Progenitor cell of endocrine pancreas (in vitro differentiated cells): ENCODE measurements at regions not wholly inside any gene's neighbourhood (a gene's known extent, or its start where the extent isn't known, plus 50 kb on each side); places are given as distances from the start of the nearest gene placed in this dataset.

Source experiments
- DNase-seq: peaks from one replicate; pipeline ENCODE4 v3.0.0; 2021; ENCODE audit warnings: low spot score; ENCODE audit not compliant: unreplicated experiment
- H3K27ac Mint-ChIP-seq: 2 replicates; pipeline ENCODE4 v1.8.0; 2021; ENCODE audit warnings: mild to moderate bottlenecking, moderate library complexity, mixed read lengths
- H3K27me3 Mint-ChIP-seq: 2 replicates; pipeline ENCODE4 v1.8.0; 2021; ENCODE audit warnings: mixed read lengths
- H3K36me3 Mint-ChIP-seq: 2 replicates; pipeline ENCODE4 v1.8.0; 2022; ENCODE audit warnings: mixed read lengths; ENCODE audit not compliant: insufficient read depth
- H3K4me1 Mint-ChIP-seq: 2 replicates; pipeline ENCODE4 v1.8.0; 2021; ENCODE audit warnings: low read depth, mixed read lengths
- H3K4me3 Mint-ChIP-seq: 2 replicates; pipeline ENCODE4 v1.8.0; 2021; ENCODE audit warnings: low read depth, mild to moderate bottlenecking, moderate library complexity, mixed read lengths
- H3K9me3 Mint-ChIP-seq: 2 replicates; pipeline ENCODE4 v1.8.0; 2021; ENCODE audit warnings: low read depth, mixed read lengths
- CTCF ChIP-seq: fragments of 200-600 bp; sonication (generic); IDR thresholded peaks from one replicate; pipeline ENCODE4 v1.5.0; 2021; ENCODE audit warnings: antibody characterized with exemption, mild to moderate bottlenecking; ENCODE audit not compliant: unreplicated experiment

GRCh38 chr10:131728286-131729228 is 172.3 kb upstream of the PPP2R2D start:
- no peaks in the 10 kb centered on the region for H3K36me3 Mint-ChIP-seq
- no peak for TF ChIP-seq CTCF
- H3K27me3 Mint-ChIP-seq = peaks cover 24% of the 10 kb centered on the region
- DNase-seq = no peak
- no peak overlapping the region for H3K27ac Mint-ChIP-seq
- no peak overlapping the region for H3K4me3 Mint-ChIP-seq
- peaks cover 4% of the 10 kb centered on the region for H3K9me3 Mint-ChIP-seq
- peaks cover 12% of the 10 kb centered on the region for H3K4me1 Mint-ChIP-seq

GRCh38 chr10:131729361-131729760 is 171.4 kb upstream of the PPP2R2D start:
- TF ChIP-seq CTCF = no peak
- peaks cover 12% of the 10 kb centered on the region for H3K4me1 Mint-ChIP-seq
- peaks cover 4% of the 10 kb centered on the region for H3K9me3 Mint-ChIP-seq
- no peak overlapping the region for H3K4me3 Mint-ChIP-seq
- H3K36me3 Mint-ChIP-seq = no peaks in the 10 kb centered on the region
- DNase-seq = no peak
- peaks cover 20% of the 10 kb centered on the region for H3K27me3 Mint-ChIP-seq
- no peak overlapping the region for H3K27ac Mint-ChIP-seq

GRCh38 chr10:131729938-131730660 is 170.7 kb upstream of the PPP2R2D start:
- Mint-ChIP-seq H3K4me1 (peaks cover 12% of the 10 kb centered on the region), H3K36me3 (no peaks in the 10 kb centered on the region), H3K27me3 (peaks cover 20% of the 10 kb centered on the region), H3K27ac (no peak overlapping the region), H3K9me3 (peaks cover 4% of the 10 kb centered on the region), H3K4me3 (no peak overlapping the region)
- no peak for DNase-seq
- TF ChIP-seq CTCF = no peak

GRCh38 chr10:131730771-131731497 is 169.9 kb upstream of the PPP2R2D start:
- peaks cover 12% of the 10 kb centered on the region for H3K4me1 Mint-ChIP-seq
- no peak overlapping the region for H3K4me3 Mint-ChIP-seq
- peaks cover 15% of the 10 kb centered on the region for H3K27me3 Mint-ChIP-seq
- no peaks in the 10 kb centered on the region for H3K36me3 Mint-ChIP-seq
- no peak for TF ChIP-seq CTCF
- no peak for DNase-seq
- no peak overlapping the region for H3K27ac Mint-ChIP-seq
- peaks cover 4% of the 10 kb centered on the region for H3K9me3 Mint-ChIP-seq
